ENCODE measurements at regions not wholly inside any gene's neighbourhood (a gene's known extent, or its start where the extent isn't known, plus 50 kb on each side); places are given as distances from the start of the nearest gene placed in this dataset.
A peak's percentile ranks its signal among the peaks of the same experiment; 100 is the strongest.
"Not testable (repeated sequence)": the region's sequence is repeated elsewhere in the genome, so short reads cannot be mapped to it uniquely, and the experiment has no call there.

DNA sequence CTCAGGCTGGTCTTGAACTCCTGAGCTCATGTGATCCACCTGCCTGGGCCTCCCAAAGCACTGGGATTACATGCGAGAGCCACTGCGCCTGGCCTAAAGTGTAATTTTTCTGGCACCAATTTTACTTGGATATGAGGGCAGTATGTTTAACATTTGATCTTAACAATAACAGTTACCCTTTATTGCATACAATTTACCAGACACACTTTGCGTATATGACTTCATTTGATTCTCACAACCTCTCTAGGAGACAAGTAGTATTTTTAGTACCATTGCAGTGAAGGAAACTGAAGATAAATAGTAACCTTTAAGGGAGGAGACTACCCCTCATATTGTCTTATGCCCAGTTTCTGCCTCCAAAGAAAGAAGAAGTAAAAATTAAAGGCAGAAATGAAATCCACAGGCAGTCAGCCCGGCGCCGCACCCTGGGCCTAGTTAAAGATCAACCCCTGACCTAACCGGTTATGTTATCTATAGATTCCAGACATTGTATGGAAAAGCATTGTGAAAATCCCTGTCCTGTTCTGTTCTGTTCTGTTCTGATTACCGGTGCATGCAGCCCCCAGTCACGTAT is 54.0 kb downstream of the CYP26A1 start:
- DNase-seq = not testable (repeated sequence)

DNA sequence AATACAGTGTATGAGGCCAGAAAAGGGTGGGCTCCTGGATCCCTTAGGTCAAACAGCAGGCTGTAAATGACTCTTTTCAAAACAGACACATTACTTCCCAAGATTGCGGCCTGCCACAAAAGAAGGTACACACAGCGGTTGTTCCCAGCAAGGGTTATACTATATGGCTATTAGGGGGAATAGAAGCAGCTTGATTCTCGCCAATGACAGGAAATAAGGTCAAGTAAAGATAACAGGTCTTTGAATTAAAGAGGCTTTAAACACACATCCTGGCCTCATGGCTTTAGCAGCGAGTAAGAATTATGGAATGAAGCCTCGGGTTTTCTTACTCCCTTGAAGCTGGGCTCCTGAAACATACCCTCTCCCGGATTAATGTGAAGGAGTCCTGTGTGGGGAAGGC is 58.3 kb downstream of the CYP26A1 start:
- peak; percentile 55 for DNase-seq

DNA sequence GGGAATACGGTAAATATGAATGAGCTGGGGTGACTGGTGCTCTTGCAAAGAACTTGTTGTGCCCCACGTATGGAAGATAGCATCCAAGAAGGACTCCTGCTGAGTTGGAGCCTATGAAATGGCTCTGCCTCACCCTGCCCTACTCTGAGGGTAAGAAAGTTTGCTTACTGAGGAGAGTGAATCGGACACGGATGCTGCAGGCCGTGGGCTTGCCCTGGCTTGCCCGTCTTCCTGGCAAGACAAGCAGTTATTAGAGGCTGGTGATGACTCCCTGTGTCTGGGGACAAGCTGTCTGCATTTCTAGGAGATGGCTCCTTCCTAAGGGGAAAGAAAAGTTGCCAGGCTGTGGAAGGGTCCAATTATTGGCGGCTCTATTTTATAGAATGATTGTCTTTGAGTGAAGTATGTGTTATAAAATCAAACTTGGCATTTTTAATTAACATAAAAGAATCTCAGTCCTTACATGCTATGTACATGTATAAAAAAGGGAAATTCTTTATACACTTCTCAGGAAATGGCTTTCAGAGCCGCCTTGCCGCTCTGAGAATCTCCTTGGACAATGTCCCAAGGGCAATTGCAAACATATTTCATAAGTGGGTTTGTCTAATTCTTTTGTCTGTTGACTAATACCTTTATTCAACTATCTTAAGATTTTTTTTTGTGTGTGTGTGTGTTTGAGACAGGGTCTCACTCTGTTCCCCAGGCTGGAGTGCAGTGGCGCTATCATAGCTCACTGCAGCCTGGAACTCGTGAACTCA is 64.6 kb downstream of the CYP26A1 start:
- DNase-seq = no peak

DNA sequence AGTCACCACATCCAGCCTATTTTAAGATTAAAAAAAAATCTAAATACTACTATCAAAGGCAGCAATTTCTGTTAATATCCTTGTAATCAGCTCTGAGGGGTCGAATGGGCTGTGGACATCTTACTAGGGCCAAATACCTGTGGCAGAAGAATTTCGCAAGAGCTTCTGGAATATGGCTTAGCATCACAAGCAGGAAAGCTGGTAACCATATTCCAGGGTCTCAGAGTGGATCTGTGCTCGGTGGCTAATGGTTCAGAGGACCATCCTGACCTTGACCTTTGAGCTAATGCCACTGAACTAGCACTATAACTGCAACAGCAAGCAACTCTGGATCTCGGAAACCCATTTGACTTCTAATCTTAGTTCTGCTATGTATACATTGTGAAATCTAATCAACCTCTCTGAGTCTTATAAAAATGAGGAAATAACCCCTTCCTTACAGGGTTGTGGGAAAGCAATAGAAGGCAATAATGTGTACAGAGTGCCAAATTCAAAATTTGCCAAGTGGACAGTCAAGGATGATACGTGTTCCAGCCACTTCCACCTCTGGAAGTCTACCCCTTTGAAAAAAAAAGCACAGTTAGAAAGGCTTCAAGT is 65.5 kb downstream of the CYP26A1 start:
- no peak for DNase-seq

DNA sequence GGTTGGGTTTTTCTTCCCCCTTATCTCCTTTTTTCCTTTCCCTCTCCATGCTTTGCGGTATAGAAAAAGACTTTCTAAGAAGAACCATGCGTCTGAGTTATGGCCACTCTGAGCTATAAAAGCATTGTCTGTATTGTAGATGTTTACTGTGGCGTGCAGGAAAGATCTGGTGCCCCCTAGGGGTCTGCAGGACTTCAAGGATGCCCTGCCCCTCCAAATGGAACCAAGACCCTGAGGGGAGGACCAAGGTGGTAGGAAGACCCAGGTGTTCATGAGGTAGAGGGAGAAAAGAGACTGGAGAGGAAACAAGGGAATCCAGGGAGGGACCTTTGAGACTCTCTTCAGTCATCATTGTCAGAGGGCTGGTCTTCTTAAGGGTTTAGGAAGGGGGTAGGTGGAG is 68.8 kb downstream of the CYP26A1 start:
- DNase-seq = no peak

DNA sequence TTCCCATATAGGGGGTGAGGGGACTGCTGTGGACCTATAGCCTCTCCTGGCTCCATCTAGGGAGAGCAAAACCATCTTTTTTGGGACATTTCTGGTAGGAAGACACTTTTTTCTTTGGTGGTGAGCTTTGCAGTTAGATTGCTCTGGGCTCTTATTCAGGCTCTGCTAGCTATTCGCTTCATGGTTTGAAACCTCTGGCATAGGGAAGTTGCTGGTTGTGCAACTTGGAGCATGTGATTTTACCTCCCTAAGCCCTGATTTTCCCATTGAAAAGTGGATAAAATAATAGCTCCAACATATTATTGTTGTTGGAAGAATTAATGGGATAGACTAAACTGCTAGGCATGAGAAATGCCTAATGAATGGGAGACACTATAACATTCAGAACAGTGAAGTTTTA is 69.6 kb downstream of the CYP26A1 start:
- no peak for DNase-seq

DNA sequence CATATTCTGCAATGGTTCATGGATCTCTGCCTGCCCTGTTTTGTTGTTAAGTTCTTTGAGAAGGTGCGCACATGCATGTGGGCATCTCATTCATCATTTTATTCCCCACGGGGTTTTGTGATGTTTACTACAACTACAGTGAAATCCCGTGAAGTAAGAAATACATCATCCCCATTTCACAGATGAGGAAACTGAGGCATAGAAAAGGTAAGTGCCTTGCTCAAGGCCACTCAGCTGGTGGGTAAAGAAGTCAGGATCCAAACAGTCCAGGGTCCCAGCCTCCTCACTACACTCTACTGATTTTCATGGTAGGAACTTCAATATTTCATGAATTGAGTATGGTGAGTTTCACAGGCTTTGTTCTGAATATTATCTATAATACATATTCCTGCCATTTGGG is 72.6 kb downstream of the CYP26A1 start:
- DNase-seq = no peak

DNA sequence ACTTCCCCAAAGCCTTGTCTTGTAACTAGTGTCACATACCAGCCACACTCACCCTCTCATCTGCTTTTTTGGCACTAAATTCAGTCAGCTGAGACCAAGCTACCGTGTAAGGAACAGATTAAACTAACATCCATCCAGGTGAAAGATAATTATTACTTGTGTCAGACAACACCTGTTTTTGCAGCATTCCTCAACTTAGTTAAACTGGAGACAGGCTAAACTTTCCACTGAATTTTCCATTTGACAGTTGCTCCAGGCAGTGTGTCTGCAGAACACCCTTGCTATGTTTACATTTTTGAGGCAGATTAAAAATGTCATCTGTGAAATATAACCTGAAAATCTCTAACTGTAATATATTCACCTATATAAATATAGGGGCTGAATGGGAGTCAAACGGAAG is 73.6 kb downstream of the CYP26A1 start:
- DNase-seq = no peak

DNA sequence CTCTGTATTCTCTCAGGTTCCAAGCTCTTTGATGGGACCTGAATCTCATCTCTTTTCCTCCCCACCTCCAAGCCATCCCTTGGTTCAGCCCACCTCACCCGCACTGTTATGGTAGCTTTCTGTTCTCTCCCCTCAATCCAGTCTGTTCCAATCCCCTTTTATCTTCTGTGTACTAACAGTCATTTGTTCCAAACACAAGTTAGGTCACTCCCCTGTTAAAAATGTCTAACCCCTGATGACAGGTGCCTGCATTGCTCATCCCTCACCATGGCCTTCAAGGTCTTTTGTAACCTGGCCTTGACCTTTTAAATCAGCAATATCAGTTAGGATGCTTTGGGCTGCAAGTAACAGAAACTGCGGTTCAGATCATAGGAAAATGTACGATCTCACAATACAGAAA is 74.8 kb downstream of the CYP26A1 start:
- no peak for DNase-seq

DNA sequence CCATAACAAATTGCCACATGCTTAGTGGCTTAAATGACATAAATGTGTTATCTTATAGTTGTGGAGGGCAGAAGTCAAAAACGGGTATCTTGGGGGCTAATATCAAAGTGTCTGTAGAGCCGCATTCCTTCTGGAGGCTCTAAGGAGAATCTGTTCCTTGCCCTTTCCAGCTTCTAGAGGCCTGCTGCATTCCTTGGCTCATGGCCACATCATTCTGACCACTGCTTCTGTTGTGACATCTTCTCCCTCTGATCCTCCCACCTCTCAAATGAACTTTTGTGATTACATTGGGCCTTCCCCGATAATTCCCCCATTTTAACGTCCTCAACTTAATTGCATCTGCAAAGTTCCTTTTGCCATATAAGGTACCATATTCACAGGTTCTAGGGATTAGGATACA is 76.1 kb downstream of the CYP26A1 start:
- DNase-seq = no peak

DNA sequence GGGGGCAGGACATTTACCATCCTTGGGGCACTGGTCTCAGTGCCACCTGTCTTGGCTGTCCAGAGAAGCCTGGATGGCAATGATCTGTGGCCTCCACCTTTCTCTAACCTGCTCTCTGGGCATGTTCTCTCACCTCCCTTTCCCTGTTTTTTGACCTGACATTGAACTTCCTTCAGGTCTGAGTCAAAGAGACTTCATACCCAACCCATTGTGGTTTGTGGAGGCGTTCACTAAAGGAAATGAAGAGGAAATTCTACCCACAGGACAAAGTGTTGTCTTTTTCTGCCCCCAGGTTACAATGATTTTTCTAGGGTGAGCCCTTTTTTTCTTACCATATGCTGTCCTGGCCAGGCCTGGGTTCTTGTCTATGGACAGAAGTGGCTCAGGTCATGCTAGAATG is 76.6 kb downstream of the CYP26A1 start:
- DNase-seq = no peak

DNA sequence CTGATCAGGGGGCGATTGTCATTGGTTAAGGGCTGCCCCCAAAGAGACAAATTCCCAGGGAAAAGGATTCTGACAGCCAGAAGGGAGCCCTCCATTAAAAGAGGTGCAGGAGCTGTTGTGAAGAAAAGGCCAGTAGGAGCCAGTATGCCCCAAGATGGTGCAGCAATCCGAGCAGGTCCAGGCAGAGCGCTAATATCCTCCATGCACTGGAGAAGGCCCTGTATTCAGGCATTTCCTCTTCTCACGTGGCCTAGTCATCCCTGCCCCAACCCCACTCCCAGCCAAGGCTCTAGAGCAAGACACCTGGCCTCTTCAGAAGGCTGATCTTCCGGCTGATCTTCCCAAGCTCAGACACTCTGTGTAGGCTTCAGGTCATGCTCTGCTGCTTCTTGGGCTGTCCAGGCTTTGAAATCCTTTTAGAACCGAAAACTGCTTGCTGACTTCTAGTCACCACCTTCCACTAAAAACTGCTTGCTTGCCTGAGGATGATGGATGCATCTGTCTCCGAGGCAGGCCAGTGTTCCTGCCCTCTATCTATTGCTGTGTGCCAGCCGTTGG is 77.4 kb downstream of the CYP26A1 start:
- DNase-seq = no peak

DNA sequence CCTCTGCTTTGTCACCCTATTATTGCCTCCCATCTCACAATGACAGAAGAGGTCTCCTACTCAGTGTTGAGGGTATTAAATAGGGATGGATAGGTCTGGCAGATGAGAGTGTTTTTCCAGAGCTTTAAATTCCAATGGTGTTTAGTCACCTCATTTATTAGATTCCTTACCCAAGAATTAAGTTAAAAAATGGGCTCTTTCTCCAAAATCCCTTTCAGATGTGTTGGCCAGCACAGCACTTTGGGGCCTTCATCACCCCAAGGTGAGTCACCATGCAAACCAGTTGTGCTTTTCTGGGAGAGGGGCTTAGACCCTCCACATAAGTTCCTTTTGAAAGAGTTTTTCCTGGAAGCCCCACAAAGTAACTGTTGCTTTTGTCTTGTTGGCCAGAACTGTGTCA is 78.4 kb downstream of the CYP26A1 start:
- no peak for DNase-seq

DNA sequence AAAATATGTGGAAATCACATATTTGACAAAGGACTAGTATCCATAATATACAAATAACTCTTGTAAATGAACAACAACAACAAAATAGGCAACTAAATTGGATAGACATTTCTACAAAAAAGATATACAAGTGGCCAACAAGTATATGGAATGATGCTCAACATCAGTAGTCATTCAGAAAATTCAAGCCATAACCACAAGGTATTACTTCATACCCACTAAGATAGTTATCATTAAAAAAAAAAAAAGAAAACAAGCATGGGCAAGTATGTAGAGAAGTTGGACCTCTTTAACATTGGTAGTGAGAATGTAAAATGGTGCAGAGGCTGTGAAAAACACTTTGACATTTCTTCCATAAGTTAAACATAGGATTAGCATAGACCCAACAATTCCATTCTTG is 80.8 kb downstream of the CYP26A1 start:
- DNase-seq = no peak

DNA sequence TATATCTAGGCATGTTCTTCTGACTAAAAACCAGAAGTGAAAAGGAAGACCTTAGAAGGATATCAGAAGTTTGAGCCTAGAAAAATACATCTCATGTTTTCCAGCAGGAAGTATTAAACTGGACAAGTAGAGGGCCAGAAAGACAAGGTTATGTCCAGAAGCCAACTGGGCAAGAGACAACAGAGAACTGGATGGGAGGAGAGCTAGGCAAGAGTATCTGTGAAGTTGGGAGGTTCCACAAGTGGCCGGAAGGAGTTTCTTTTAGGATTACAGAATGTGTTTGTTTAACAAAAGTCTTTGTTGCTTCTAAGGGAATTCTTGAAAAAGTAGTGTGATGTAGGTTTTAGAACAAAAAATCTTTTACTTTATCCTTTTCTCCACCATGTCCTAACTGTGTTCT is 86.4 kb downstream of the CYP26A1 start:
- DNase-seq = no peak

DNA sequence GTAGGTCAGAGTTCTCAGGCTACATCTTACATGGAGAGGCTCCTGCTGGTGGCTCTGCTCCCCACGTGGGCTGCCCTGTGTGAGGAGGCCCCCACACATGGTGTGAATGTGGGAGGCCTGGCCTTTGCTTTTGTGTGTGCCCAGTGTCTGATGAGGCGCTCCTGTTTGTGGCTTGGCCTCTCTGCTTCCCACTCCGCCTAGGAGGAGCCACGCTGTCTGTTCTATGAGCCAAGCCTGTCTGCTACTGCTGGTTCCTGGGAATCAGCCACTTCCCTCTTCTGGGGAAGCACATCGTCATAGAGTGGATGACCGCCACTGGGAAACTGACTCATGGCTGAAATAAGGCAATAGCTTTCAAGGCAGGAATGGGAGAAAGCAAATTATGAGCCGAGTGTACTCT is 87.1 kb downstream of the CYP26A1 start:
- no peak for DNase-seq

DNA sequence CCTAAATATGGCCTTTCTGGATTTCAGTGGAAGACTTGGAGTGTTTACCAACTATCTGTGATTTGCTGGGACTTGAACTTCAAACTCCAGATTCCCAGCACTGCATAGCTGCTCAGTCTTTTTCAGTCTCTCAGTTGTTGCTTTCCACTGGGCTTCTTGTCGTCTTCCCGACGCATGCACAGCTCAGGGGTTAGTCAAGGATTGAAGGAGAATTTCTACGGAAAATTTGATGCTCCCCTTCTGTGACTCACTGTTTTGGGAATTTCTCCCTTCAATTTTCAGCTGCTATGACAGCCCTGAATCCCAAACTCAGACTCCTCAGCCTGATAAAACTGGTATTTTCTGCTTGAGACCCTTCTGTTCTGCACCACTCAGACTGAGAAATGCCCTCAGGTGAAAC is 91.7 kb downstream of the CYP26A1 start:
- no peak for DNase-seq

DNA sequence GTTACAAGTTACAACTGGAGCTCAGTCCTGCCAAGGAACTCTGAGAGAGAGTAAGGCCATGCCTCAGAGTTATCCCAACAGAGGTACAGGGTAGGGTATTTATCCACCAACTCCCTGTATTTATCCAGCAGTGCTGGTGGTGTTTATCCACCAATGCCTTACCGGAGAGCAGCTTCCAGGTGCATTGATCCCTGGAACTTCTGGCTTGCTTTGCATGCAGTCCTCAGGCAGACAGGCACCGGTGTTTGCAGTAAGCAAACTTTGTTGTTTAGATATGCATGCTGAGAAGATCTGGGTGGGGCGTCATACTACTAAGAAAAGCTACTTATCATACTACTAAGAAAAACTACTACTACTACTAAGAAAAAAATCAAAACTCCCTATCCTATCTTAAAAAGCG is 92.4 kb downstream of the CYP26A1 start:
- no peak for DNase-seq

DNA sequence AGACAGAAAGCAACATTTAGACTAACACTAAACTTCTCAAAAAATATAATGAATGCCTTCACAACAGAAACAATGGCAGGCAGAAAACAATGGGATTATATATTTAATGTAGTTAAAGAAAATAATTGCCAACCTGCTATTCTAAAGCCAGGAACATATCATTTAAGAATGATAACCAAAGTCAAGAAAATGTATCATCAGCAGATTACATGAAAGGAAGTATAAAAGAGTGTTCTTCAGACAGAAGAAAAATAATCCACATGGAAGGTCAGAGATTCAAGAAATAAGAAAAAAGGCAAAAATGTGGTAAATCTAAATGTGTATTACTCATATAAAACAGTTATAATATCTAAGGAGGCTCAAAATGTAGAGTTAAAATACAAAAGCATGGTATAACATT is 98.1 kb downstream of the CYP26A1 start:
- DNase-seq = no peak

DNA sequence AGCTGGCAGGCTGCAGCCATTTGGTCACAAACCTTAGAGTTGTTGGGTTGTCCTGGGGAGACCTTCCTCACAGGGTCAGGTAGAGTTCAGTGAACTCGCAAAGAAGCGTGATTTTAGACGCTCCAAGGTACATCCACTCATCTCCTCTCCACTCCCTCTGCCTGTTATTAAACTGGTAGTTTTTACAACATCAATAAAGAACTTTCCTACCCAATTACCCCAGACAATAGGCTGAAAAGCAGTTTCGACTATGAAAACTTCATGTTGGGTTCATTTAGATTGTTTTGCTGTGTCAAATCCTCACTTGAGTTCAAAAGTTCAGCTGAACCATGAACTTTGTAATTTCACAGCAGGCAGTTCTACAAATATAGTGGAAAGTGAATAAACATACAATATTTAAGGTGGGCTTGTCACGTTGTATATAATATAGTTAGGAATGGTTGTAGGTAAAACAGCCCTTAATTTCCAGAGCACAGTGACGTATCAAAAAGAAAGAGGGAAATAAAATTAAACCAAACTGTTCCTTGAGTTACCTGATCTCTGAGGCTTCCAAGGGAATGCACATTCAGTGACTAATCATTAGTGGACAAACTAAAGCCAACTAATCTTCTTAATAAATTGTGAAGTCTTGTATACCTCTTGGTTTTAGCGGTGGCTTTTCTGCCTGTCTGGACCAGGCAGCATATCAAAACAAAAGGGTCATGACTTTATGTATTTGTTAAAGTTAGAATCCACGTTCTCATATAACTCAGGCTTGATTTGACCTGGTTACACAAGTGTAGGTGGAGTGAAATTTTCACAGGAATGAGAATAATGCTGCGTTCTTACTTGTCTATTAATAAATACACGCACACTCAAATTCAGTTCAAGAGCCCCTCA is 100.5 kb downstream of the CYP26A1 start:
- DNase-seq = no peak

DNA sequence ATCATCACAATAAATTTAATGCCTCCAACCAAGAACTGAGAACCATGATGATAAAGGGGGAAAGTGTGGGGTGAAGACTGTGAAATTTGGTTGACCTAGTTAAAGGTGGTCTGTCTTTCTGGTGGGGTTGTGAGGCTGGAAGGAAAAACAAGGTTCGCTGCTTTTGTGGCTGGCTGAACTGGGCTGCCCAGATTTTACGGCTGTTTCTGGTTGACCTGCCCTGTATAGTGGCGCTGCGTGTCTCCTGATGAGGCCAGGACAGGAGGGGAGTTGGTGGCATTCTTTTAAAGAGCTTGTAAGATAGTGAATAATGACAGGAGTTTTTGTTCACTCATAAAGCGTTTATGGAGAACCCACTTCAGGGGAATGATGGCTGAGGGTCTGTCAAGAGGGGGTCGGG is 101.8 kb downstream of the CYP26A1 start:
- DNase-seq = no peak

DNA sequence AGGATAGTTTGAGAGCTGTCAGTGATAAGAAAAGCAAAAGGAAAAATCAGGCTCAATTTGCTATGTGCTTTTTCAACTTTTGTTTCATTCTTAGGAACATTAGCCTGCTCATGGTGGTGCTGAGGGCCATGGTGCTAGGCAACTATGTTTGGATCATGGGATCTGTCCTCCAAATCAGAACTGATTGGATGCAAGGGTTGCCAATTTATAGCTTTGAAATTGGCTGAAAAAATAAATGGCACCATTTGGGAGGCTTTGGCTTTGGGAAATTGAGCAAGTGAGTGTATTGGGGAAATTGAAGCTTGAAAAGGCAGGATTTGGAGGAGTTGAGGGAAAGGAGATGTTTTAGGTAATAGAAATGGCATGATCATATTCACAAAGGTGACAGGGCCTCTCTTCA is 103.8 kb downstream of the CYP26A1 start:
- no peak for DNase-seq

DNA sequence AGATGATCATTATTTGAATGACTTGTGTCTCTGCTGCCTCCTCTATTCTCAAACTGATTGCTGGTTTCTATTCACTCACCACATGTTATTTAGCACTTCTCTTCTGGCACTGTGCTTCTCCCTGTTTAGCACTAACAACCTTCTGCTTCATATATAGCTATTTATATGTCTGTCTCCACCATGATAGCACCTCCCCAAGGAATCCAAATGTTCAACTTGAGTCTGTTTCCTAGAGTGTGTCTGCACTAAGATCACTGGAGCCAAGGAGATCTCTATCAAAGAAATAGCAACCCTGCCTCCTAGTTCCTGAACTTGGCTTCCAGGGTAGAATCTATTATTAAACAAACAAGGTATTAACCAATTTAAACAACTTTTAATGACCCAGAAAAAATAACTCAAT is 104.5 kb downstream of the CYP26A1 start:
- DNase-seq = peak; percentile 18
